SK-N-SH treated with all-trans-retinoic acid at 6 μM for 48 hours (cell line): ENCODE measurements at regions not wholly inside any gene's neighbourhood (a gene's known extent, or its start where the extent isn't known, plus 50 kb on each side); places are given as distances from the start of the nearest gene placed in this dataset.

Source experiments
- ATAC-seq: fragments of 200-7000 bp; cut with Tn5 transposase; 3 replicates; pipeline ENCODE4 v1.9.1; 2020; ENCODE audit warnings: mild to moderate bottlenecking, moderate library complexity
- ARNTL ChIP-seq: fragments of 450-650 bp; formaldehyde crosslinking; IDR thresholded peaks from 2 replicates; pipeline ENCODE4 v1.5.0; 2020; ENCODE audit warnings: low read depth, mild to moderate bottlenecking, moderate library complexity, borderline replicate concordance
- BACH2 ChIP-seq: fragments of 250-450 bp; sonication (Bioruptor Pico); IDR thresholded peaks from 2 replicates; pipeline ENCODE4 v1.9.0; 2021; ENCODE audit warnings: mild to moderate bottlenecking, borderline replicate concordance
- CSDC2 ChIP-seq: fragments of 250-450 bp; sonication (Bioruptor Pico); IDR thresholded peaks from 2 replicates; pipeline ENCODE4 v1.5.0; 2020; ENCODE audit warnings: mild to moderate bottlenecking, moderate library complexity
- ESRRG ChIP-seq: fragments of 250-450 bp; sonication (Bioruptor Pico); IDR thresholded peaks from 2 replicates; pipeline ENCODE4 v1.6.1; 2021; ENCODE audit warnings: mild to moderate bottlenecking
- GLIS3 ChIP-seq: fragments of 250-450 bp; sonication (Bioruptor Pico); IDR thresholded peaks from 2 replicates; pipeline ENCODE4 v1.5.0; 2020; ENCODE audit warnings: mild to moderate bottlenecking, moderate library complexity
- ISL1 ChIP-seq: fragments of 250-450 bp; sonication (Bioruptor Pico); IDR thresholded peaks from 2 replicates; pipeline ENCODE4 v2.1.2; 2022; ENCODE audit warnings: mild to moderate bottlenecking, moderate library complexity
- OSR1 ChIP-seq: fragments of 250-450 bp; sonication (Bioruptor Pico); IDR thresholded peaks from 2 replicates; pipeline ENCODE4 v1.8.0; 2022; ENCODE audit warnings: moderate library complexity, mild to moderate bottlenecking, inconsistent platforms
- RARB ChIP-seq: fragments of 250-450 bp; sonication (Bioruptor Pico); IDR thresholded peaks from 2 replicates; pipeline ENCODE4 v1.8.0; 2021; ENCODE audit warnings: mild to moderate bottlenecking, moderate library complexity
- SNAI2 ChIP-seq: fragments of 250-450 bp; sonication (Bioruptor Pico); IDR thresholded peaks from 2 replicates; pipeline ENCODE4 v1.5.0; 2020; ENCODE audit warnings: mild to moderate bottlenecking, moderate library complexity
- TCF4 ChIP-seq: fragments of 250-450 bp; sonication (Bioruptor Pico); IDR thresholded peaks from 2 replicates; pipeline ENCODE4 v1.8.0; 2021; ENCODE audit warnings: mild to moderate bottlenecking, moderate library complexity, borderline replicate concordance
- TOX ChIP-seq: fragments of 250-450 bp; sonication (Bioruptor Pico); IDR thresholded peaks from 2 replicates; pipeline ENCODE4 v1.8.0; 2021; ENCODE audit warnings: mild to moderate bottlenecking, moderate library complexity, borderline replicate concordance
- ZC3H10 ChIP-seq: fragments of 250-450 bp; sonication (Bioruptor Pico); IDR thresholded peaks from 2 replicates; pipeline ENCODE4 v1.5.1; 2021; ENCODE audit warnings: mild to moderate bottlenecking, moderate library complexity
- ZFP3 ChIP-seq: fragments of 250-450 bp; sonication (Bioruptor Pico); IDR thresholded peaks from 2 replicates; pipeline ENCODE4 v1.5.0; 2020; ENCODE audit warnings: mild to moderate bottlenecking, moderate library complexity
- ZFP30 ChIP-seq: fragments of 450-650 bp; formaldehyde crosslinking; IDR thresholded peaks from 2 replicates; pipeline ENCODE4 v1.5.0; 2022; ENCODE audit warnings: mild to moderate bottlenecking, moderate library complexity
- ZNF565 ChIP-seq: fragments of 450-650 bp; formaldehyde crosslinking; conservative IDR thresholded peaks from 2 replicates; pipeline ENCODE4 v1.5.0; 2020; ENCODE audit warnings: low read depth, mild to moderate bottlenecking, moderate library complexity
- ZNF70 ChIP-seq: fragments of 450-650 bp; formaldehyde crosslinking; IDR thresholded peaks from 2 replicates; pipeline ENCODE4 v1.5.0; 2020; ENCODE audit warnings: mild to moderate bottlenecking, moderate library complexity
- ZNF8 ChIP-seq: fragments of 450-650 bp; formaldehyde crosslinking; IDR thresholded peaks from 2 replicates; pipeline ENCODE4 v1.5.0; 2020; ENCODE audit warnings: mild to moderate bottlenecking, moderate library complexity
- TF ChIP-seq, protein P1 (sequence below): fragments of 250-450 bp; sonication (Bioruptor Pico); IDR thresholded peaks from 2 replicates; pipeline ENCODE4 v1.5.0; 2020; ENCODE audit warnings: mild to moderate bottlenecking, moderate library complexity
- TF ChIP-seq, protein P2 (sequence below): fragments of 250-450 bp; sonication (Bioruptor Pico); IDR thresholded peaks from 2 replicates; pipeline ENCODE4 v1.8.0; 2020; ENCODE audit warnings: mild to moderate bottlenecking, moderate library complexity, borderline replicate concordance
- TF ChIP-seq, protein P3 (sequence below): fragments of 250-450 bp; sonication (Bioruptor Pico); IDR thresholded peaks from 2 replicates; pipeline ENCODE4 v1.5.1; 2020; ENCODE audit warnings: low read depth, mild to moderate bottlenecking, moderate library complexity
- TF ChIP-seq, protein P4 (sequence below): fragments of 250-450 bp; sonication (Bioruptor Pico); IDR thresholded peaks from 2 replicates; pipeline ENCODE4 v1.8.0; 2021; ENCODE audit warnings: low read depth, mild to moderate bottlenecking, moderate library complexity, borderline replicate concordance
- TF ChIP-seq, protein P5 (sequence below): fragments of 250-450 bp; sonication (Bioruptor Pico); IDR thresholded peaks from 2 replicates; pipeline ENCODE4 v1.5.1; 2021; ENCODE audit warnings: mild to moderate bottlenecking, moderate library complexity

DNA sequence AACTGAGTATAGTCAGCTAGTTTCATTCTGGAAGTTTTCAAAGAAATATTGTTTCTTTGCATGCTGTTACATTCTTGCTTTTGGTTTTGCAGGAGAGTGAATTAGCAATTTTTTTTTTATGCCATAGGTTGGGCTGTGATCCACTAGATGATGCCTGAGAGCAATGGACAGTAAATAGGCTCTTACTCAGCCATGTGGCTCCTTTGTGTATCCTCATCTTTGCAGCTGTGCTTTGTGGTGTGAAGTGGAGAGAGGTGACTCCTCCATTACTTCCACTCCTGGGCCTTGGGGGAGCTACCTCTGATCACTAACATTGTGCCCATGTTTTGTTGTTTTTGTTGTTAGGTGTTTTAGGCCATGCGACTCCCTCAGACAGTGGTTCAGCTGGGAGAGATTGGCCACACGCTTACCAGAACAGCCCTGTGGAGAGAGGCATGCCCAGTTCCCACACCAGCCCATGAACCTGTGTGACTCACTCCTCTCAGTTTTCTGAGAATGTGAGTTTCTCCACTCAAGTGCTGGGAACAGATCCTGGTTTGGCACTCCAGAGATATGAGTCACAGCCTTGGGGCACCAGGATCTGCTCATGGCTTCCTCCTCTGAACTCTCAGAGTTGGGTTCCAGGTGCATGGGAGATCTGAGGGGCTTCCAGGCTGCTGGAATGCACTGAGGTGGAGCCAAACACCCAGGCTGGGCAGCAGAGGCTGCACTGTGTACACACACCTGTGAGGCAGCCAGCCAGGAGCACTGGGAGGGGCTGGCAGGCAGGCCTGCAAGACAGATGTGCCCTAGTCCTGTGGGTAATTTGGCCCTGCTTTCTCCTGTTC, 785.3 kb downstream of the ROBO2 start (continued):
- TF ChIP-seq, protein P1, sequence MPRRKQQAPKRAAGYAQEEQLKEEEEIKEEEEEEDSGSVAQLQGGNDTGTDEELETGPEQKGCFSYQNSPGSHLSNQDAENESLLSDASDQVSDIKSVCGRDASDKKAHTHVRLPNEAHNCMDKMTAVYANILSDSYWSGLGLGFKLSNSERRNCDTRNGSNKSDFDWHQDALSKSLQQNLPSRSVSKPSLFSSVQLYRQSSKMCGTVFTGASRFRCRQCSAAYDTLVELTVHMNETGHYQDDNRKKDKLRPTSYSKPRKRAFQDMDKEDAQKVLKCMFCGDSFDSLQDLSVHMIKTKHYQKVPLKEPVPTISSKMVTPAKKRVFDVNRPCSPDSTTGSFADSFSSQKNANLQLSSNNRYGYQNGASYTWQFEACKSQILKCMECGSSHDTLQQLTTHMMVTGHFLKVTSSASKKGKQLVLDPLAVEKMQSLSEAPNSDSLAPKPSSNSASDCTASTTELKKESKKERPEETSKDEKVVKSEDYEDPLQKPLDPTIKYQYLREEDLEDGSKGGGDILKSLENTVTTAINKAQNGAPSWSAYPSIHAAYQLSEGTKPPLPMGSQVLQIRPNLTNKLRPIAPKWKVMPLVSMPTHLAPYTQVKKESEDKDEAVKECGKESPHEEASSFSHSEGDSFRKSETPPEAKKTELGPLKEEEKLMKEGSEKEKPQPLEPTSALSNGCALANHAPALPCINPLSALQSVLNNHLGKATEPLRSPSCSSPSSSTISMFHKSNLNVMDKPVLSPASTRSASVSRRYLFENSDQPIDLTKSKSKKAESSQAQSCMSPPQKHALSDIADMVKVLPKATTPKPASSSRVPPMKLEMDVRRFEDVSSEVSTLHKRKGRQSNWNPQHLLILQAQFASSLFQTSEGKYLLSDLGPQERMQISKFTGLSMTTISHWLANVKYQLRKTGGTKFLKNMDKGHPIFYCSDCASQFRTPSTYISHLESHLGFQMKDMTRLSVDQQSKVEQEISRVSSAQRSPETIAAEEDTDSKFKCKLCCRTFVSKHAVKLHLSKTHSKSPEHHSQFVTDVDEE (CRISPR knock-in tag), result no peak
- TF ChIP-seq ZNF70 (CRISPR knock-in tag), result no peak
- no peak for TF ChIP-seq TCF4 (CRISPR knock-in tag)
- no peak for TF ChIP-seq SNAI2 (CRISPR knock-in tag)
- TF ChIP-seq ZFP3 (CRISPR knock-in tag), result 0 out of 2 replicates have a peak, but pooled peaks have one; percentile 32
- TF ChIP-seq, protein P2, sequence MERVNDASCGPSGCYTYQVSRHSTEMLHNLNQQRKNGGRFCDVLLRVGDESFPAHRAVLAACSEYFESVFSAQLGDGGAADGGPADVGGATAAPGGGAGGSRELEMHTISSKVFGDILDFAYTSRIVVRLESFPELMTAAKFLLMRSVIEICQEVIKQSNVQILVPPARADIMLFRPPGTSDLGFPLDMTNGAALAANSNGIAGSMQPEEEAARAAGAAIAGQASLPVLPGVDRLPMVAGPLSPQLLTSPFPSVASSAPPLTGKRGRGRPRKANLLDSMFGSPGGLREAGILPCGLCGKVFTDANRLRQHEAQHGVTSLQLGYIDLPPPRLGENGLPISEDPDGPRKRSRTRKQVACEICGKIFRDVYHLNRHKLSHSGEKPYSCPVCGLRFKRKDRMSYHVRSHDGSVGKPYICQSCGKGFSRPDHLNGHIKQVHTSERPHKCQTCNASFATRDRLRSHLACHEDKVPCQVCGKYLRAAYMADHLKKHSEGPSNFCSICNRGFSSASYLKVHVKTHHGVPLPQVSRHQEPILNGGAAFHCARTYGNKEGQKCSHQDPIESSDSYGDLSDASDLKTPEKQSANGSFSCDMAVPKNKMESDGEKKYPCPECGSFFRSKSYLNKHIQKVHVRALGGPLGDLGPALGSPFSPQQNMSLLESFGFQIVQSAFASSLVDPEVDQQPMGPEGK (CRISPR knock-in tag), result no peak
- TF ChIP-seq BACH2 (CRISPR knock-in tag), result no peak
- TF ChIP-seq, protein P3, sequence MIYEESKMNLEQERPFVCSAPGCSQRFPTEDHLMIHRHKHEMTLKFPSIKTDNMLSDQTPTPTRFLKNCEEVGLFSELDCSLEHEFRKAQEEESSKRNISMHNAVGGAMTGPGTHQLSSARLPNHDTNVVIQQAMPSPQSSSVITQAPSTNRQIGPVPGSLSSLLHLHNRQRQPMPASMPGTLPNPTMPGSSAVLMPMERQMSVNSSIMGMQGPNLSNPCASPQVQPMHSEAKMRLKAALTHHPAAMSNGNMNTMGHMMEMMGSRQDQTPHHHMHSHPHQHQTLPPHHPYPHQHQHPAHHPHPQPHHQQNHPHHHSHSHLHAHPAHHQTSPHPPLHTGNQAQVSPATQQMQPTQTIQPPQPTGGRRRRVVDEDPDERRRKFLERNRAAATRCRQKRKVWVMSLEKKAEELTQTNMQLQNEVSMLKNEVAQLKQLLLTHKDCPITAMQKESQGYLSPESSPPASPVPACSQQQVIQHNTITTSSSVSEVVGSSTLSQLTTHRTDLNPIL (CRISPR knock-in tag), result no peak

DNA sequence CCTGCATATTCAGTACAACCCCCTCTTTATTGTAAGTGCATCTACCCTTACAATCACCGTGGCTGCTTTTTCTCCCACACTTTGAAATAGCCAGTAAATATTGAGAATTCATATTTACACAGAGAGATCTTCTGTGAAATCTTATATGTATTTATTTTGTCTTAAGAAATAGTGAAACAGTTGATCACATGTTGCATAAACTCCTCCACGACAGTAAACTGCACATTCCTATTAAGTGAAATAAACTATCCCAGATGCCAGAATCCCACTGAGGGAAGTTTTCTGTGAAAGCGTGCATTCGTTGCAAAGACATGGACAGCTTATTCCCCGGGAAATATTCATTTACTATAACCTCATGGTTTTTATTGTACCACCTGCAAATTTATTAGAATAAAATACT, 796.0 kb downstream of the ROBO2 start:
- no peak for ATAC-seq
- TF ChIP-seq TOX (CRISPR knock-in tag) (no peak), ARNTL (no peak), OSR1 (CRISPR knock-in tag) (no peak), ZNF565 (CRISPR knock-in tag) (no peak)
- TF ChIP-seq, protein P4, sequence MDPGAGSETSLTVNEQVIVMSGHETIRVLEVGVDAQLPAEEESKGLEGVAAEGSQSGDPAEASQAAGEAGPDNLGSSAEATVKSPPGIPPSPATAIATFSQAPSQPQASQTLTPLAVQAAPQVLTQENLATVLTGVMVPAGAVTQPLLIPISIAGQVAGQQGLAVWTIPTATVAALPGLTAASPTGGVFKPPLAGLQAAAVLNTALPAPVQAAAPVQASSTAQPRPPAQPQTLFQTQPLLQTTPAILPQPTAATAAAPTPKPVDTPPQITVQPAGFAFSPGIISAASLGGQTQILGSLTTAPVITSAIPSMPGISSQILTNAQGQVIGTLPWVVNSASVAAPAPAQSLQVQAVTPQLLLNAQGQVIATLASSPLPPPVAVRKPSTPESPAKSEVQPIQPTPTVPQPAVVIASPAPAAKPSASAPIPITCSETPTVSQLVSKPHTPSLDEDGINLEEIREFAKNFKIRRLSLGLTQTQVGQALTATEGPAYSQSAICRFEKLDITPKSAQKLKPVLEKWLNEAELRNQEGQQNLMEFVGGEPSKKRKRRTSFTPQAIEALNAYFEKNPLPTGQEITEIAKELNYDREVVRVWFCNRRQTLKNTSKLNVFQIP (CRISPR knock-in tag), result no peak
- TF ChIP-seq, all 23 proteins: peak for 0

DNA sequence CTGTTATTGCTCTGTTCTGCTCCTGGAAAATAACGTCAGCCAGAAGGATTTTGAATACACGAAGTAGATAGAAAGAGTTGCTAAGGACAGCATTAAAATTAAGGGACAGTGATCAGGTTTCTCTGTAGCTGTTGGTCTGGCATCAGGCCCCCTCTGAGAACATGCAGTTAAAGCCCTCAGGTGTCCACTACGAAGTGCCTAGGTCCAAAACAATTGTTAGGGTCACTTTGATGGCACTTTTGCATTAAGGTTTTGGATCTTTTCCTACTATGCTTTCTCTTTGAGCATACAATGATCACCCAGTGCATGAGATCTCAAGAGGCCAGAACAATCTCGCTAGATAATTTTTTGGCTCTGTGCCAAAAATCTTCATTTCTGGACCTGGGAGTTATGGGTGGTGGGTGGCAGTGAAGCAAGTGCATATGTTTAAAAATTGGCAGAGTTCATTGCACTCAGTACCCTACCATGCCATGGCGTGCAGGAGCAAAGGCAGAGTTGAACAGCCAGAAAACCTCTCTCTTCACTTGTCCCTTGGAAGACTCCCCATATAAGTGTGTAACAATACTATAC, 797.6 kb downstream of the ROBO2 start:
- ATAC-seq, result no peak
- TF ChIP-seq, protein P5, sequence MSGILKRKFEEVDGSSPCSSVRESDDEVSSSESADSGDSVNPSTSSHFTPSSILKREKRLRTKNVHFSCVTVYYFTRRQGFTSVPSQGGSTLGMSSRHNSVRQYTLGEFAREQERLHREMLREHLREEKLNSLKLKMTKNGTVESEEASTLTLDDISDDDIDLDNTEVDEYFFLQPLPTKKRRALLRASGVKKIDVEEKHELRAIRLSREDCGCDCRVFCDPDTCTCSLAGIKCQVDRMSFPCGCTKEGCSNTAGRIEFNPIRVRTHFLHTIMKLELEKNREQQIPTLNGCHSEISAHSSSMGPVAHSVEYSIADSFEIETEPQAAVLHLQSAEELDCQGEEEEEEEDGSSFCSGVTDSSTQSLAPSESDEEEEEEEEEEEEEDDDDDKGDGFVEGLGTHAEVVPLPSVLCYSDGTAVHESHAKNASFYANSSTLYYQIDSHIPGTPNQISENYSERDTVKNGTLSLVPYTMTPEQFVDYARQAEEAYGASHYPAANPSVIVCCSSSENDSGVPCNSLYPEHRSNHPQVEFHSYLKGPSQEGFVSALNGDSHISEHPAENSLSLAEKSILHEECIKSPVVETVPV, result no peak
- TF ChIP-seq ESRRG (CRISPR knock-in tag) (no peak), SNAI2 (CRISPR knock-in tag) (no peak), ISL1 (CRISPR knock-in tag) (no peak), RARB (no peak), TCF4 (CRISPR knock-in tag) (no peak), ZC3H10 (CRISPR knock-in tag) (no peak), BACH2 (CRISPR knock-in tag) (no peak), ZFP30 (CRISPR knock-in tag) (no peak), GLIS3 (no peak), TOX (CRISPR knock-in tag) (no peak), CSDC2 (CRISPR knock-in tag) (no peak), ZNF8 (CRISPR knock-in tag) (no peak), ZFP3 (CRISPR knock-in tag) (no peak), ZNF565 (CRISPR knock-in tag) (no peak)
- TF ChIP-seq, protein P4 (CRISPR knock-in tag), result no peak
